Transverse colon (tissue), 3 donors: ENCODE measurements at regions not wholly inside any gene's neighbourhood (a gene's known extent, or its start where the extent isn't known, plus 50 kb on each side); places are given as distances from the start of the nearest gene placed in this dataset.

Source experiments
- CTCF ChIP-seq, 5 experiments: fragments of 200-600 bp in 3 of 5; fragments of 450-650 bp in 2 of 5; sonication (generic) in 3 of 5; IDR thresholded peaks; 1 replicate in 2 of 5; 2 replicates in 3 of 5; pipeline ENCODE4 v1.5.1; 2016 to 2017; ENCODE audit warnings: antibody characterized with exemption in 5 of 5, inconsistent platforms in 3 of 5, mild to moderate bottlenecking in 2 of 5, moderate library complexity in 1 of 5
- EP300 ChIP-seq: sonication (generic); formaldehyde crosslinking; IDR thresholded peaks from one replicate; pipeline ENCODE4 v1.6.1; 2017; ENCODE audit warnings: antibody characterized with exemption, low read depth
- POLR2A ChIP-seq: fragments of 450-650 bp; IDR thresholded peaks from one replicate; pipeline ENCODE4 v1.6.1; 2016; ENCODE audit warnings: antibody characterized with exemption, mild to moderate bottlenecking, moderate library complexity

- TF ChIP-seq CTCF (IDR thresholded peaks at IDR 0.05) (no peak), POLR2A (no peak), EP300 (no peak)
Observed at GRCh38 chr1:194731025-194731424, 1544.6 kb upstream of the B3GALT2 start.
